ENCODE measurements at regions not wholly inside any gene's neighbourhood (a gene's known extent, or its start where the extent isn't known, plus 50 kb on each side); places are given as distances from the start of the nearest gene placed in this dataset.

DNA sequence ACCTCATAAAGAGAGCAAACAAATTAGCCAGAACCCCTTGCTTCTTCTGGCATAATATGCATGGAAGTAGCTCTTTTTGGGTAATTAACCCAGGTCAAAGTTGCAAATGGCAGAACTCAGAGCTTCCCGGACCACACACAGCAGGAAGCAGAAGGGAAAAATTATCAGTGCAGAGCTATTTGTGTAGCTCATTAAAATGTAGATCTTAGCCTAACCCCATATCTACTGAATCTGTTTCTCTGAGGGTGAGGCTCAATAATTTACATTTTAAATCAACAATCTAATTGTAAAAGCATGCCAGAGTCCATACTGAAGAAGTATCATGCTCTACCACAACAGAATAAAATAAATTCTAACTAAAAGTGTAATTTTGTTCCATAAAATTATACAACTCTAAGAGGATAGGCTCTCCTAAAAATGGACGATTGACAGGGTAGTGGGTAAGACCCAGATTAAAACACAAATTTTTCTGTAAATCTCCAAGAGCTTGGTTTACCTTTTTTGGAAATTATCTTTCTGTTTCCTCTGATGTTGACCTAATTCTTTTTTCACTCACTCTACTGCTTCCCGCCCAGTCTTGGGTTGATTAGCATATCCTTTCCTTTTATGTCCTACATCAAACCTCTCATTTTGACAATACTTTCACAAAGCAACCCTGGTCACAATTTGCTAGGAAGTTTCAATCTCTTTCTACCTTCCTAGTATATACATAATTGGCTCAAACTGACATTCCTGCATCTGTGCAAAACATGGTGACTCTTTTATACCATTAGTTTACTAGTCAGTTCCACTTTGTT, 213.3 kb upstream of the SLC16A7 start:
- FAIRE-seq = no peak
- no TSS peak for BruUV-seq (replicated peaks)
- Histone ChIP-seq H3K9me3 (replicated peaks; ENCODE audit: control insufficient read depth, insufficient read depth, low read length) (no peaks in the 10 kb centered on the region), H3K79me2 (ENCODE audit: control insufficient read depth, insufficient read depth, low read length) (no peaks in the 10 kb centered on the region), H3K4me2 (ENCODE audit: control insufficient read depth, insufficient read depth) (no peak overlapping the region), H3K4me1 (ENCODE audit: control insufficient read depth, insufficient read depth, low read length) (no peaks in the 10 kb centered on the region), H2AFZ (ENCODE audit: control insufficient read depth, low read depth, low read length) (no peak overlapping the region), H3K4me3 (no peak overlapping the region), H3K9ac (ENCODE audit: control insufficient read depth, insufficient read depth, low read length) (no peak overlapping the region), H3K27me3 (replicated peaks in 1 of 2; ENCODE audit: control insufficient read depth in 2 of 2, insufficient read depth in 2 of 2, low read length in 1 of 2) (no peaks in the 10 kb centered on the region), H3K27ac (ENCODE audit: control insufficient read depth, insufficient read depth) (no peak overlapping the region), H4K20me1 (ENCODE audit: control insufficient read depth, insufficient read depth) (no peaks in the 10 kb centered on the region), H3K36me3 (ENCODE audit: control insufficient read depth in 2 of 2, insufficient read depth in 2 of 2, low read length in 1 of 2) (no peaks in the 10 kb centered on the region)
- SMC1A ChIA-PET (ENCODE audit: uncharacterized antibody, unreplicated experiment) = no interaction called here
- DNase-seq (ENCODE audit: low read depth, low spot score) = no peak
- POLR2A ChIA-PET = no interaction called here
- WGBS (ENCODE audit: insufficient coverage, insufficient replicate concordance, low lambda C conversion rate, missing lambda C conversion rate) = 33% methylated on average over 3 of the region's 3 CpGs
- RAD21 ChIA-PET (ENCODE audit: unreplicated experiment) = no interaction called here
- no peak for ATAC-seq
- intact Hi-C loops (cut with micrococcal nuclease; ENCODE audit: unreplicated experiment) = no loop called here
- in situ Hi-C loops (cut with MboI) = no loop called here
- CTCF ChIA-PET = no interaction called here
- TF ChIP-seq ZBTB40 (IDR thresholded peaks at IDR 0.05; ENCODE audit: borderline replicate concordance) (no peak), RAD51 (IDR thresholded peaks at IDR 0.05) (no peak), NR2C1 (IDR thresholded peaks at IDR 0.05) (no peak), PAX8 (IDR thresholded peaks at IDR 0.05) (no peak), SIN3A (IDR thresholded peaks at IDR 0.05; ENCODE audit: low read depth, low read length) (no peak), JUND (IDR thresholded peaks at IDR 0.05; ENCODE audit: low read depth, low read length) (no peak), BRCA1 (IDR thresholded peaks at IDR 0.05; ENCODE audit: low read depth, low read length) (no peak), EGR1 (IDR thresholded peaks at IDR 0.05; ENCODE audit: borderline replicate concordance in 1 of 2, low read depth in 2 of 2, low read length in 2 of 2) (no peak), EZH2 (IDR thresholded peaks at IDR 0.05; ENCODE audit: borderline replicate concordance, control insufficient read depth, low read depth, low read length) (no peak), FOXM1 (IDR thresholded peaks at IDR 0.05; ENCODE audit: low read depth, low read length) (no peak), YBX1 (IDR thresholded peaks at IDR 0.05) (no peak), SUZ12 (IDR thresholded peaks at IDR 0.05; ENCODE audit: unreplicated experiment) (no peak), TARDBP (IDR thresholded peaks at IDR 0.05; ENCODE audit: borderline replicate concordance) (no peak)
- TF ChIP-seq, protein P1, sequence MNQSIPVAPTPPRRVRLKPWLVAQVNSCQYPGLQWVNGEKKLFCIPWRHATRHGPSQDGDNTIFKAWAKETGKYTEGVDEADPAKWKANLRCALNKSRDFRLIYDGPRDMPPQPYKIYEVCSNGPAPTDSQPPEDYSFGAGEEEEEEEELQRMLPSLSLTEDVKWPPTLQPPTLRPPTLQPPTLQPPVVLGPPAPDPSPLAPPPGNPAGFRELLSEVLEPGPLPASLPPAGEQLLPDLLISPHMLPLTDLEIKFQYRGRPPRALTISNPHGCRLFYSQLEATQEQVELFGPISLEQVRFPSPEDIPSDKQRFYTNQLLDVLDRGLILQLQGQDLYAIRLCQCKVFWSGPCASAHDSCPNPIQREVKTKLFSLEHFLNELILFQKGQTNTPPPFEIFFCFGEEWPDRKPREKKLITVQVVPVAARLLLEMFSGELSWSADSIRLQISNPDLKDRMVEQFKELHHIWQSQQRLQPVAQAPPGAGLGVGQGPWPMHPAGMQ (IDR thresholded peaks at IDR 0.05; ENCODE audit: borderline replicate concordance) = no peak
- TF ChIP-seq, protein P2, sequence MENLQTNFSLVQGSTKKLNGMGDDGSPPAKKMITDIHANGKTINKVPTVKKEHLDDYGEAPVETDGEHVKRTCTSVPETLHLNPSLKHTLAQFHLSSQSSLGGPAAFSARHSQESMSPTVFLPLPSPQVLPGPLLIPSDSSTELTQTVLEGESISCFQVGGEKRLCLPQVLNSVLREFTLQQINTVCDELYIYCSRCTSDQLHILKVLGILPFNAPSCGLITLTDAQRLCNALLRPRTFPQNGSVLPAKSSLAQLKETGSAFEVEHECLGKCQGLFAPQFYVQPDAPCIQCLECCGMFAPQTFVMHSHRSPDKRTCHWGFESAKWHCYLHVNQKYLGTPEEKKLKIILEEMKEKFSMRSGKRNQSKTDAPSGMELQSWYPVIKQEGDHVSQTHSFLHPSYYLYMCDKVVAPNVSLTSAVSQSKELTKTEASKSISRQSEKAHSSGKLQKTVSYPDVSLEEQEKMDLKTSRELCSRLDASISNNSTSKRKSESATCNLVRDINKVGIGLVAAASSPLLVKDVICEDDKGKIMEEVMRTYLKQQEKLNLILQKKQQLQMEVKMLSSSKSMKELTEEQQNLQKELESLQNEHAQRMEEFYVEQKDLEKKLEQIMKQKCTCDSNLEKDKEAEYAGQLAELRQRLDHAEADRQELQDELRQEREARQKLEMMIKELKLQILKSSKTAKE (IDR thresholded peaks at IDR 0.05; ENCODE audit: low read depth, poor library complexity, severe bottlenecking) = no peak
- TF ChIP-seq, protein P3, sequence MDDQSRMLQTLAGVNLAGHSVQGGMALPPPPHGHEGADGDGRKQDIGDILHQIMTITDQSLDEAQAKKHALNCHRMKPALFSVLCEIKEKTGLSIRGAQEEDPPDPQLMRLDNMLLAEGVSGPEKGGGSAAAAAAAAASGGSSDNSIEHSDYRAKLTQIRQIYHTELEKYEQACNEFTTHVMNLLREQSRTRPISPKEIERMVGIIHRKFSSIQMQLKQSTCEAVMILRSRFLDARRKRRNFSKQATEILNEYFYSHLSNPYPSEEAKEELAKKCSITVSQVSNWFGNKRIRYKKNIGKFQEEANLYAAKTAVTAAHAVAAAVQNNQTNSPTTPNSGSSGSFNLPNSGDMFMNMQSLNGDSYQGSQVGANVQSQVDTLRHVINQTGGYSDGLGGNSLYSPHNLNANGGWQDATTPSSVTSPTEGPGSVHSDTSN (IDR thresholded peaks at IDR 0.05; ENCODE audit: insufficient replicate concordance, low read depth, low read length) = no peak

Measured in GM12878 (cell line).